ENCODE measurements at regions not wholly inside any gene's neighbourhood (a gene's known extent, or its start where the extent isn't known, plus 50 kb on each side); places are given as distances from the start of the nearest gene placed in this dataset.

GRCh38 chr15:94098921-94099573, 132.3 kb upstream of the MCTP2 start:
- no peak for DNase-seq

GRCh38 chr15:94097552-94097951, 133.8 kb upstream of the MCTP2 start:
- DNase-seq = no peak

GRCh38 chr15:94094310-94094709, 137.1 kb upstream of the MCTP2 start:
- no peak for DNase-seq

- no peak for DNase-seq
Measured at GRCh38 chr15:94086341-94086740, 145.0 kb upstream of the MCTP2 start.

GRCh38 chr15:94083467-94084052, 147.8 kb upstream of the MCTP2 start:
- no peak for DNase-seq

- DNase-seq = no peak
Measured at GRCh38 chr15:94081829-94082228, 149.5 kb upstream of the MCTP2 start.

- no peak for DNase-seq
Measured at GRCh38 chr15:94080989-94081605, 150.3 kb upstream of the MCTP2 start.

- DNase-seq = no peak
Measured at GRCh38 chr15:94080416-94080815, 150.9 kb upstream of the MCTP2 start.

- no peak for DNase-seq
Measured at GRCh38 chr15:94079968-94080367, 151.4 kb upstream of the MCTP2 start.

- DNase-seq = no peak
Measured at GRCh38 chr15:94079459-94079858, 151.9 kb upstream of the MCTP2 start.

- DNase-seq = no peak
Measured at GRCh38 chr15:94077938-94078337, 153.4 kb upstream of the MCTP2 start.

GRCh38 chr15:94075349-94075748, 156.0 kb upstream of the MCTP2 start:
- DNase-seq = no peak

- no peak for DNase-seq
Measured at GRCh38 chr15:94070356-94071295, 160.7 kb upstream of the MCTP2 start.

GRCh38 chr15:94069844-94070243, 161.5 kb upstream of the MCTP2 start:
- DNase-seq = no peak

- DNase-seq = no peak
Measured at GRCh38 chr15:94066811-94067210, 164.6 kb upstream of the MCTP2 start.

GRCh38 chr15:94066046-94066445, 165.3 kb upstream of the MCTP2 start:
- DNase-seq = no peak

- DNase-seq = no peak
Measured at GRCh38 chr15:94064676-94065313, 166.6 kb upstream of the MCTP2 start.

GRCh38 chr15:94061041-94061440, 170.3 kb upstream of the MCTP2 start:
- DNase-seq = no peak

GRCh38 chr15:94059013-94059587, 172.3 kb upstream of the MCTP2 start:
- no peak for DNase-seq

- DNase-seq = no peak
Measured at GRCh38 chr15:94057305-94057704, 174.1 kb upstream of the MCTP2 start.

GRCh38 chr15:94056314-94056713, 175.0 kb upstream of the MCTP2 start:
- DNase-seq = no peak

- DNase-seq = no peak
Measured at GRCh38 chr15:94053626-94054025, 177.7 kb upstream of the MCTP2 start.

GRCh38 chr15:94052711-94053110, 178.7 kb upstream of the MCTP2 start:
- no peak for DNase-seq

Data from activated CD4-positive, alpha-beta T cell treated with anti-CD3 and anti-CD28 coated beads for 1 hour (primary cell).